OCI-LY7 (cell line): ENCODE measurements at regions not wholly inside any gene's neighbourhood (a gene's known extent, or its start where the extent isn't known, plus 50 kb on each side); places are given as distances from the start of the nearest gene placed in this dataset.

ENCODE experiments used
- BruUV-seq: library from RNA; stranded (reverse); fragments of 400-500 nt; replicated peaks from 2 replicates; lab custom pipeline; 2021; lab: Mats Ljungman, UMichigan
- CTCF ChIA-PET: fragments of 300-600 bp; sonication (Branson Sonifier 250); formaldehyde crosslinking; loops from one replicate; lab custom pipeline; 2022; ENCODE audit warnings: antibody characterized with exemption; ENCODE audit not compliant: unreplicated experiment; lab: Charles Lee
- POLR2A ChIA-PET: fragments of 300-600 bp; sonication (Branson Sonifier 250); formaldehyde crosslinking; loops from one replicate; lab custom pipeline; 2022; ENCODE audit warnings: antibody characterized with exemption; lab: Charles Lee
- DNase-seq: peaks from one replicate; pipeline ENCODE4 v3.0.0-alpha.2; 2015; ENCODE audit warnings: low spot score
- H2AFZ ChIP-seq: fragments of 200-600 bp; sonication (generic), shearing (Covaris generic); 2 replicates; pipeline ENCODE4 v1.6.1; 2014; ENCODE audit warnings: mild to moderate bottlenecking, antibody characterized with exemption, low read length, moderate library complexity
- H3K27ac ChIP-seq: fragments of 200-600 bp; sonication (generic); 2 replicates; pipeline ENCODE4 v1.5.1; 2014; ENCODE audit warnings: mixed run types, low read depth, mild to moderate bottlenecking, moderate library complexity, low read length, inconsistent platforms; ENCODE audit not compliant: poor library complexity, severe bottlenecking
- H3K36me3 ChIP-seq: fragments of 200-600 bp; sonication (generic); 2 replicates; pipeline ENCODE4 v1.6.1; 2014; ENCODE audit warnings: mild to moderate bottlenecking, antibody characterized with exemption, low read length, moderate library complexity, mixed read lengths; ENCODE audit not compliant: insufficient read depth
- H3K4me1 ChIP-seq: fragments of 200-600 bp; sonication (generic); 2 replicates; pipeline ENCODE4 v1.5.1; 2014; ENCODE audit warnings: mild to moderate bottlenecking, low read length; ENCODE audit not compliant: insufficient read depth, poor library complexity, severe bottlenecking
- H3K4me2 ChIP-seq: fragments of 200-600 bp; sonication (generic); 2 replicates; pipeline ENCODE4 v1.6.1; 2014; ENCODE audit warnings: mild to moderate bottlenecking, low read length
- H3K4me3 ChIP-seq: fragments of 200-600 bp; sonication (generic); 2 replicates; pipeline ENCODE4 v1.5.1; 2014; ENCODE audit warnings: mild to moderate bottlenecking, low read depth, low read length; ENCODE audit not compliant: poor library complexity, severe bottlenecking
- H3K79me2 ChIP-seq: fragments of 200-600 bp; sonication (generic); 2 replicates; pipeline ENCODE4 v1.6.1; 2016; ENCODE audit warnings: low read depth, mild to moderate bottlenecking, low read length, moderate library complexity, mixed read lengths; ENCODE audit not compliant: insufficient read depth
- H3K9me2 ChIP-seq: fragments of 200-600 bp; sonication (generic); 2 replicates; pipeline ENCODE4 v1.6.1; 2016; ENCODE audit warnings: mild to moderate bottlenecking, low read length, mixed read lengths; ENCODE audit not compliant: insufficient read depth
- H3K9me3 ChIP-seq: fragments of 200-600 bp; sonication (generic); 2 replicates; pipeline ENCODE4 v1.6.1; 2014; ENCODE audit warnings: mild to moderate bottlenecking, mixed run types, low read length, mixed read lengths
- H4K20me1 ChIP-seq: fragments of 200-600 bp; sonication (generic); 2 replicates; pipeline ENCODE4 v1.6.1; 2014; ENCODE audit warnings: mild to moderate bottlenecking, antibody characterized with exemption, low read length, moderate library complexity, mixed read lengths; ENCODE audit not compliant: insufficient read depth
- EZH2phosphoT487 ChIP-seq: fragments of 200-600 bp; sonication (generic); IDR thresholded peaks from 2 replicates; pipeline ENCODE4 v1.6.1; 2018; ENCODE audit warnings: low read depth, borderline replicate concordance, mild to moderate bottlenecking, mixed run types, antibody characterized with exemption, low read length, moderate library complexity, mixed read lengths
- intact Hi-C: fragments of 100-400 bp; cut with micrococcal nuclease; formaldehyde crosslinking; loops from one replicate; pipeline ENCODE4 v1.10.0; 2022; ENCODE audit not compliant: unreplicated experiment
- TF ChIP-seq, protein P1 (sequence below): fragments of 200-600 bp; sonication (generic); conservative IDR thresholded peaks from 2 replicates; pipeline ENCODE4 v1.5.1; 2014; ENCODE audit warnings: mild to moderate bottlenecking, antibody characterized with exemption, low read length, moderate library complexity, mixed read lengths

DNA sequence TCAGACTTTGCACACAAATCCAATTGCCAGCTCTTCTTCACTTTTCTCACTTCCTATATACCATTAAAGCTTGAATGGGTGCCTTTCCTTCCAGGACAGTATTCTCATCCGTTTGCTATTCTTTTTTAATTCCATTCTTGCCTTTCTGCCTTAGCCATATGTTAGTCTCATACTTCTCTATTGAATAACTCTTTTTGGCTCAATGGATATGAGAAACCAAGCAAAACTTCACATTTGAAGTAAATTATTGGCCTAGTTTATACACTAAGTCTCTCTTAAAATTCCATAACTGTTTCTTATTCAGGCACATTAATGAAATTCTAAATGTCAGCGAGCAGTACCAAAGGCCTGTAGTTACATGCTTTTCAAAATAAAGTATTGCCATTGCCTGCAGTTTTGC is 129.6 kb upstream of the FRY start:
- ChIA-PET POLR2A (no interaction called here), CTCF (no interaction called here)
- H2AFZ ChIP-seq: no peak overlapping the region
- TF ChIP-seq EZH2phosphoT487: no peak
- TF ChIP-seq, protein P1, sequence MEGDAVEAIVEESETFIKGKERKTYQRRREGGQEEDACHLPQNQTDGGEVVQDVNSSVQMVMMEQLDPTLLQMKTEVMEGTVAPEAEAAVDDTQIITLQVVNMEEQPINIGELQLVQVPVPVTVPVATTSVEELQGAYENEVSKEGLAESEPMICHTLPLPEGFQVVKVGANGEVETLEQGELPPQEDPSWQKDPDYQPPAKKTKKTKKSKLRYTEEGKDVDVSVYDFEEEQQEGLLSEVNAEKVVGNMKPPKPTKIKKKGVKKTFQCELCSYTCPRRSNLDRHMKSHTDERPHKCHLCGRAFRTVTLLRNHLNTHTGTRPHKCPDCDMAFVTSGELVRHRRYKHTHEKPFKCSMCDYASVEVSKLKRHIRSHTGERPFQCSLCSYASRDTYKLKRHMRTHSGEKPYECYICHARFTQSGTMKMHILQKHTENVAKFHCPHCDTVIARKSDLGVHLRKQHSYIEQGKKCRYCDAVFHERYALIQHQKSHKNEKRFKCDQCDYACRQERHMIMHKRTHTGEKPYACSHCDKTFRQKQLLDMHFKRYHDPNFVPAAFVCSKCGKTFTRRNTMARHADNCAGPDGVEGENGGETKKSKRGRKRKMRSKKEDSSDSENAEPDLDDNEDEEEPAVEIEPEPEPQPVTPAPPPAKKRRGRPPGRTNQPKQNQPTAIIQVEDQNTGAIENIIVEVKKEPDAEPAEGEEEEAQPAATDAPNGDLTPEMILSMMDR: no peak
- H3K79me2 ChIP-seq: no peaks in the 10 kb centered on the region
- H3K9me2 ChIP-seq: no peaks in the 10 kb centered on the region
- H3K36me3 ChIP-seq: no peaks in the 10 kb centered on the region
- H3K4me1 ChIP-seq: no peaks in the 10 kb centered on the region
- no peak for DNase-seq
- no peaks in the 10 kb centered on the region for H3K9me3 ChIP-seq
- BruUV-seq: no TSS peak
- H3K4me2 ChIP-seq: no peak overlapping the region
- no peak overlapping the region for H3K4me3 ChIP-seq
- intact Hi-C loops: no loop called here
- H4K20me1 ChIP-seq: no peaks in the 10 kb centered on the region
- H3K27ac ChIP-seq: no peak overlapping the region

DNA sequence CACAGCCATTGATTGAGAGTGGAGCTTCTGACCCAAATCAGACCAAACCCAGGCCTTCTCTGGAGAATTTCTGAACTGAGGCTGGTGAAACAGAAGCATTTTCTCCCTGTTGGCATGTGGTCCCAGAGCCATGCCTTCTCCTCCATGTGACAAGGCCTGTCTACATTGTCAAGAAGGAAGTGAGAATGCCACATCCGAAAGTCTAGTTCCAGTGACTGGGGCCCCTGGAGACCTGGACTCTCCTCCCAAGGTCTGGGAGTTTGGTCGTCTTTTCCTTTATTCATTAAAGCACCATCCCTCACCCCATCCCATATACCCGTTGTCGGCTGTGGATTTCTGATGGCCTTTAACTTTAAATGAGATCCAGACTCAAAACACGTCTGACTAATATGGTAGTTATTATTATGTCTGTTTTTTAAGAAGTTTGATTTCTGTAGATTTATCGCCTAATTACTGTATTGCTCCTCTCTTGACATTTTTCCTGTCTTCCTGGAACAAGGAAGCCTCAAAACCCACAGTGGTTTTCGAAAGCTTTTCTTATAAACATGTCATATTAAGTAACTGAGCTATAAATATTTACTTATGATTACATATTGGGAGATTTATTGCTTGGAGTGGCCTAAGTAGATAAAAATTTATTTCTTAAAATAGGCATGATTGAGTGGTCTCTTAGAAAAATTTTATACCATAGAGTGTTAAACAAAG is 128.3 kb upstream of the FRY start:
- POLR2A ChIA-PET: interaction anchor here (1.2 kb wide), 1 partner anchor 10 kb away, joined by 6 read pairs; no protein-coding TSS in a partner anchor
- intact Hi-C loops: no loop called here

More for the DNA sequence above, 128.3 kb upstream of the FRY start:
- CTCF ChIA-PET: no interaction called here
- Histone ChIP-seq H3K79me2 (no peaks in the 10 kb centered on the region), H3K27ac (no peak overlapping the region), H3K9me2 (no peaks in the 10 kb centered on the region), H2AFZ (no peak overlapping the region), H3K4me3 (no peak overlapping the region), H3K4me1 (no peaks in the 10 kb centered on the region), H3K9me3 (no peaks in the 10 kb centered on the region), H4K20me1 (no peaks in the 10 kb centered on the region), H3K36me3 (no peaks in the 10 kb centered on the region), H3K4me2 (no peak overlapping the region)
- TF ChIP-seq EZH2phosphoT487: no peak
- TF ChIP-seq, protein P1: no peak
- BruUV-seq: no TSS peak
- DNase-seq: no peak
